CD14-positive monocyte (primary cell): ENCODE measurements at regions not wholly inside any gene's neighbourhood (a gene's known extent, or its start where the extent isn't known, plus 50 kb on each side); places are given as distances from the start of the nearest gene placed in this dataset.

Experiments
- DNase-seq, 3 donors: peaks; one replicate each; pipeline ENCODE4 v3.0.0-alpha.2; 2011 to 2022
- H2AFZ ChIP-seq: 2 replicates; pipeline ENCODE4 v1.6.0; 2012; ENCODE audit warnings: mild to moderate bottlenecking, low read depth, low read length, inconsistent platforms; ENCODE audit not compliant: insufficient read depth, poor library complexity, severe bottlenecking
- H3K27ac ChIP-seq, 2 donors: 1 replicate in 1 of 2; 2 replicates in 1 of 2; pipeline ENCODE4 v1.5.1; 2012 to 2013; ENCODE audit warnings: low read length in 2 of 2, control low read depth in 1 of 2, inconsistent platforms in 1 of 2, low read depth in 1 of 2, mild to moderate bottlenecking in 1 of 2
- H3K27me3 ChIP-seq, 2 donors: one replicate each; pipeline versions ENCODE4 v1.6.0 to v1.6.1; 2011 to 2013; ENCODE audit warnings: low read length in 2 of 2; ENCODE audit not compliant: control insufficient read depth in 2 of 2, insufficient read depth in 2 of 2
- H3K36me3 ChIP-seq, 2 donors: replicated peaks in 1 of 2; 1 replicate in 1 of 2; 2 replicates in 1 of 2; pipeline versions ENCODE4 v1.5.1 to v1.6.1; 2012 to 2013; ENCODE audit warnings: low read length in 2 of 2, control low read depth in 1 of 2, inconsistent platforms in 1 of 2, mild to moderate bottlenecking in 1 of 2; ENCODE audit not compliant: insufficient read depth in 2 of 2, control insufficient read depth in 1 of 2
- H3K4me1 ChIP-seq, 2 donors: 1 replicate in 1 of 2; 2 replicates in 1 of 2; pipeline versions ENCODE4 v1.5.1 to v1.6.1; 2012 to 2013; ENCODE audit warnings: low read length in 2 of 2, control low read depth in 1 of 2, inconsistent platforms in 1 of 2, mild to moderate bottlenecking in 1 of 2, moderate library complexity in 1 of 2; ENCODE audit not compliant: insufficient read depth in 2 of 2, control insufficient read depth in 1 of 2
- H3K4me2 ChIP-seq: replicated peaks from 2 replicates; pipeline ENCODE3; 2012; ENCODE audit warnings: low read length, moderate library complexity, mild to moderate bottlenecking; ENCODE audit not compliant: poor library complexity, severe bottlenecking; ENCODE audit errors: extremely low read depth
- H3K4me3 ChIP-seq, 3 experiments: fragments of 200-600 bp in 1 of 3; sonication (generic) in 1 of 3; replicated peaks in 1 of 3; 1 replicate in 2 of 3; 2 replicates in 1 of 3; pipeline ENCODE4 v1.5.1; 2011 to 2013; ENCODE audit warnings: low read length in 3 of 3, mild to moderate bottlenecking in 3 of 3, control low read depth in 2 of 3, low read depth in 2 of 3, inconsistent platforms in 1 of 3, moderate library complexity in 1 of 3
- H3K79me2 ChIP-seq: 2 replicates; pipeline ENCODE4 v1.6.0; 2012; ENCODE audit warnings: mild to moderate bottlenecking, control low read depth, inconsistent platforms, low read length, moderate library complexity; ENCODE audit not compliant: insufficient read depth
- H3K9ac ChIP-seq: 2 replicates; pipeline ENCODE4 v1.6.0; 2017; ENCODE audit warnings: low read length, mild to moderate bottlenecking; ENCODE audit not compliant: insufficient read depth, poor library complexity, severe bottlenecking
- H3K9me3 ChIP-seq, 2 donors: replicated peaks in 1 of 2; 1 replicate in 1 of 2; 2 replicates in 1 of 2; pipeline versions ENCODE4 v1.5.1 to v1.6.1; 2012 to 2013; ENCODE audit warnings: low read length in 2 of 2, control low read depth in 1 of 2; ENCODE audit not compliant: control insufficient read depth in 1 of 2, insufficient read depth in 1 of 2
- H4K20me1 ChIP-seq: 2 replicates; pipeline ENCODE4 v1.6.0; 2012; ENCODE audit warnings: mild to moderate bottlenecking, low read length, control low read depth, moderate library complexity; ENCODE audit not compliant: insufficient read depth
- H3K27ac Mint-ChIP-seq, 7 donors: one replicate each; pipeline ENCODE4 v1.8.0; 2020; ENCODE audit warnings: mild to moderate bottlenecking in 7 of 7, mixed read lengths in 7 of 7, moderate library complexity in 6 of 7, inconsistent platforms in 2 of 7
- H3K27me3 Mint-ChIP-seq, 3 donors: one replicate each; pipeline ENCODE4 v1.8.0; 2021 to 2022; ENCODE audit warnings: low read depth in 3 of 3, mild to moderate bottlenecking in 3 of 3, mixed read lengths in 3 of 3, moderate library complexity in 3 of 3, inconsistent platforms in 1 of 3
- H3K36me3 Mint-ChIP-seq, 2 donors: one replicate each; pipeline ENCODE4 v1.8.0; 2020; ENCODE audit warnings: mixed read lengths in 2 of 2, inconsistent platforms in 1 of 2, mild to moderate bottlenecking in 1 of 2
- H3K4me1 Mint-ChIP-seq: one replicate; pipeline ENCODE4 v1.8.0; 2020; ENCODE audit warnings: mild to moderate bottlenecking, mixed read lengths
- H3K4me3 Mint-ChIP-seq, 2 donors: one replicate each; pipeline ENCODE4 v1.8.0; 2020; ENCODE audit warnings: mild to moderate bottlenecking in 2 of 2, mixed read lengths in 2 of 2, moderate library complexity in 1 of 2
- H3K9me3 Mint-ChIP-seq, 7 donors: one replicate each; pipeline ENCODE4 v1.8.0; 2020 to 2022; ENCODE audit warnings: mixed read lengths in 7 of 7, mild to moderate bottlenecking in 6 of 7, moderate library complexity in 6 of 7, inconsistent platforms in 2 of 7
- WGBS: methylation state at CpG from one replicate; pipeline ENCODE4 v1.1.5; 2013; ENCODE audit warnings: missing lambda C conversion rate; ENCODE audit not compliant: insufficient coverage; 5-methylcytosine and 5-hydroxymethylcytosine counted together
- intact Hi-C, 2 donors: fragments of 100-400 bp; cut with micrococcal nuclease; formaldehyde crosslinking; loops; one replicate each; pipeline versions ENCODE4 v1.15.0 to v1.15.1; 2023
- TF ChIP-seq, protein P1 (sequence below): fragments of 200-600 bp; IDR thresholded peaks from one replicate; pipeline ENCODE4 v1.8.0; 2022; ENCODE audit warnings: antibody characterized with exemption, mild to moderate bottlenecking

DNA sequence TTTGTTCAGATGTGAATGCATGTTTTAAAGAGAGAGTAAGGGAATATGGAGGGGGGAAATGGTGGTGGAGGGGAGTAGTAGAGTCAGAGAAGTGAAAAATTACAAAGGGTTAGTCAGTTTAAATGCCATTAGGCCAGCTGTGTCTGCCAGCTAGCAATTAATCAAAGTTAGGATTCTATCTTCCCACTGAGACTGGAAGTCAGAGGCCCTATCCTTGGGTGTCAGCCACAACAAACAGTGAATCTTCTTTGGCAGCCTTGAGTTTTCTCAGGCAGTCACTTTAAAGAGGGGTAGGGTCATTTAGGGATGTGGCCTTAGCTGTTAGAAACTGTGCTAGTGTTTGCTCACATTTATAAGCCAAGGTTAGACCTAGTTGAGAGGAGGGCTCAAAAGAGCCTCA lies 120.5 kb upstream of the BTBD3 start:
- no peaks in the 10 kb centered on the region for H3K9me3 ChIP-seq
- Mint-ChIP-seq H3K36me3 (no peaks in the 10 kb centered on the region), H3K4me3 (no peak overlapping the region), H3K9me3 (peaks cover 0 to 2% (median 0%) of the 10 kb centered on the region in 7 donors), H3K27ac (no peak overlapping the region), H3K27me3 (peaks cover 0 to 3% (median 1%) of the 10 kb centered on the region in 3 donors), H3K4me1 (peaks cover 2% of the 10 kb centered on the region)
- no peaks in the 10 kb centered on the region for H3K79me2 ChIP-seq
- no peaks in the 10 kb centered on the region for H3K36me3 ChIP-seq
- intact Hi-C loops: no loop called here
- H2AFZ ChIP-seq: no peak overlapping the region
- DNase-seq: no peak
- H3K27me3 ChIP-seq: no peaks in the 10 kb centered on the region
- H4K20me1 ChIP-seq: no peaks in the 10 kb centered on the region
- no peak overlapping the region for H3K4me2 ChIP-seq
- H3K27ac ChIP-seq: no peak overlapping the region
- no peak overlapping the region for H3K9ac ChIP-seq
- TF ChIP-seq, protein P1, sequence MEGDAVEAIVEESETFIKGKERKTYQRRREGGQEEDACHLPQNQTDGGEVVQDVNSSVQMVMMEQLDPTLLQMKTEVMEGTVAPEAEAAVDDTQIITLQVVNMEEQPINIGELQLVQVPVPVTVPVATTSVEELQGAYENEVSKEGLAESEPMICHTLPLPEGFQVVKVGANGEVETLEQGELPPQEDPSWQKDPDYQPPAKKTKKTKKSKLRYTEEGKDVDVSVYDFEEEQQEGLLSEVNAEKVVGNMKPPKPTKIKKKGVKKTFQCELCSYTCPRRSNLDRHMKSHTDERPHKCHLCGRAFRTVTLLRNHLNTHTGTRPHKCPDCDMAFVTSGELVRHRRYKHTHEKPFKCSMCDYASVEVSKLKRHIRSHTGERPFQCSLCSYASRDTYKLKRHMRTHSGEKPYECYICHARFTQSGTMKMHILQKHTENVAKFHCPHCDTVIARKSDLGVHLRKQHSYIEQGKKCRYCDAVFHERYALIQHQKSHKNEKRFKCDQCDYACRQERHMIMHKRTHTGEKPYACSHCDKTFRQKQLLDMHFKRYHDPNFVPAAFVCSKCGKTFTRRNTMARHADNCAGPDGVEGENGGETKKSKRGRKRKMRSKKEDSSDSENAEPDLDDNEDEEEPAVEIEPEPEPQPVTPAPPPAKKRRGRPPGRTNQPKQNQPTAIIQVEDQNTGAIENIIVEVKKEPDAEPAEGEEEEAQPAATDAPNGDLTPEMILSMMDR: no peak
- no peaks in the 10 kb centered on the region for H3K4me1 ChIP-seq
- no peak overlapping the region for H3K4me3 ChIP-seq

DNA sequence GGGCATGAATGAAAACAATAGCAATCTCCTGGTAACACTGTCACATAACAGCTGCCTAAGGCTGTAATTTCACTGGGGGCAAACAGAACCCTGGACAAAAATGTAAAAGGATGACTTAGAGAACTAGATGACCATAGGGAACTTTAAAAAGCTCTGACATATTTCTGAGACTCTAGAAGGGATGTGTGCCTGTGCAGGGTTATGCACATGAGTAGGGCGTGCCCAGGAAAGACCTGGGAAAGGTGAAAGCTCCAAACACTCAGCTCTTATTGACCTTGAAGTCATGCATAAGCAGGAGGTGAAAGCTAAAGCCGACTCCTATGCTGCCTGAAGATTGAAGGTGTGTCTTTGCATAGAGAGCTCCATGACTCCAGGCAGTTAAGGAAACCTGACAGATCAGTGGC lies 118.4 kb upstream of the BTBD3 start:
- Histone ChIP-seq H3K79me2 (no peaks in the 10 kb centered on the region), H3K4me1 (no peaks in the 10 kb centered on the region), H3K9me3 (no peaks in the 10 kb centered on the region), H3K4me2 (no peak overlapping the region), H3K27ac (no peak overlapping the region), H3K27me3 (no peaks in the 10 kb centered on the region), H4K20me1 (no peaks in the 10 kb centered on the region), H3K36me3 (no peaks in the 10 kb centered on the region), H3K9ac (no peak overlapping the region), H2AFZ (no peak overlapping the region), H3K4me3 (no peak overlapping the region)
- no peaks in the 10 kb centered on the region for H3K36me3 Mint-ChIP-seq
- TF ChIP-seq, protein P1: no peak
- no peak for DNase-seq
- no peak overlapping the region for H3K27ac Mint-ChIP-seq
- no peak overlapping the region for H3K4me3 Mint-ChIP-seq
- H3K4me1 Mint-ChIP-seq: peaks cover 2% of the 10 kb centered on the region
- peaks cover 0 to 3% (median 1%) of the 10 kb centered on the region in 3 donors for H3K27me3 Mint-ChIP-seq
- WGBS: 100% methylated on average over 1 of the region's 2 CpGs
- intact Hi-C loops: no loop called here
- peaks cover 0 to 2% (median 0%) of the 10 kb centered on the region in 7 donors for H3K9me3 Mint-ChIP-seq
